Activated CD4-positive, alpha-beta T cell treated with anti-CD3 and anti-CD28 coated beads for 36 hours (primary cell): ENCODE measurements at regions not wholly inside any gene's neighbourhood (a gene's known extent, or its start where the extent isn't known, plus 50 kb on each side); places are given as distances from the start of the nearest gene placed in this dataset.

ENCODE experiments used
- ATAC-seq: fragments of 200-7000 bp; cut with Tn5 transposase; one replicate; pipeline ENCODE4 v1.10.0; 2021; ENCODE audit warnings: mild to moderate bottlenecking, moderate library complexity
- CTCF ChIA-PET: fragments of 350-600 bp; sonication (Branson Sonifier 250); formaldehyde crosslinking; loops from one replicate; lab custom pipeline; 2021; ENCODE audit warnings: antibody characterized with exemption; lab: Charles Lee
- POLR2A ChIA-PET: fragments of 350-600 bp; sonication (Branson Sonifier 250); formaldehyde crosslinking; loops from one replicate; lab custom pipeline; 2021; ENCODE audit warnings: antibody characterized with exemption, inconsistent platforms; lab: Charles Lee
- DNase-seq: peaks from one replicate; pipeline ENCODE4 v3.0.0-alpha.2; 2020
- H3K27ac Mint-ChIP-seq: one replicate; pipeline ENCODE4 v1.8.0; 2021; ENCODE audit warnings: mixed read lengths
- H3K27me3 Mint-ChIP-seq: one replicate; pipeline ENCODE4 v1.8.0; 2021; ENCODE audit warnings: mixed read lengths
- H3K36me3 Mint-ChIP-seq: one replicate; pipeline ENCODE4 v1.8.0; 2021; ENCODE audit warnings: low read depth, mixed read lengths
- H3K4me1 Mint-ChIP-seq: one replicate; pipeline ENCODE4 v1.8.0; 2021; ENCODE audit warnings: mixed read lengths
- H3K4me3 Mint-ChIP-seq: one replicate; pipeline ENCODE4 v1.8.0; 2021; ENCODE audit warnings: mild to moderate bottlenecking, moderate library complexity, mixed read lengths
- H3K9me3 Mint-ChIP-seq: one replicate; pipeline ENCODE4 v1.8.0; 2021; ENCODE audit warnings: low read depth, mixed read lengths
- intact Hi-C, 2 experiments: fragments of 100-400 bp; cut with DNase I in 1 of 2; cut with micrococcal nuclease in 1 of 2; formaldehyde crosslinking; loops; one replicate each; pipeline versions ENCODE4 v1.14.2 to v1.15.1; 2022 to 2024; cut with DNase I, micrococcal nuclease

- Mint-ChIP-seq H3K9me3 (no peaks in the 10 kb centered on the region), H3K36me3 (no peaks in the 10 kb centered on the region), H3K4me1 (no peaks in the 10 kb centered on the region), H3K4me3 (no peak overlapping the region), H3K27ac (no peak overlapping the region), H3K27me3 (peaks cover 28% of the 10 kb centered on the region)
- no peak for ATAC-seq
- intact Hi-C loops: no loop called here
- ChIA-PET POLR2A (no interaction called here), CTCF (no interaction called here)
- no peak for DNase-seq
Observed at GRCh38 chr11:134904103-134904790, 492.2 kb upstream of the B3GAT1 start.

DNA sequence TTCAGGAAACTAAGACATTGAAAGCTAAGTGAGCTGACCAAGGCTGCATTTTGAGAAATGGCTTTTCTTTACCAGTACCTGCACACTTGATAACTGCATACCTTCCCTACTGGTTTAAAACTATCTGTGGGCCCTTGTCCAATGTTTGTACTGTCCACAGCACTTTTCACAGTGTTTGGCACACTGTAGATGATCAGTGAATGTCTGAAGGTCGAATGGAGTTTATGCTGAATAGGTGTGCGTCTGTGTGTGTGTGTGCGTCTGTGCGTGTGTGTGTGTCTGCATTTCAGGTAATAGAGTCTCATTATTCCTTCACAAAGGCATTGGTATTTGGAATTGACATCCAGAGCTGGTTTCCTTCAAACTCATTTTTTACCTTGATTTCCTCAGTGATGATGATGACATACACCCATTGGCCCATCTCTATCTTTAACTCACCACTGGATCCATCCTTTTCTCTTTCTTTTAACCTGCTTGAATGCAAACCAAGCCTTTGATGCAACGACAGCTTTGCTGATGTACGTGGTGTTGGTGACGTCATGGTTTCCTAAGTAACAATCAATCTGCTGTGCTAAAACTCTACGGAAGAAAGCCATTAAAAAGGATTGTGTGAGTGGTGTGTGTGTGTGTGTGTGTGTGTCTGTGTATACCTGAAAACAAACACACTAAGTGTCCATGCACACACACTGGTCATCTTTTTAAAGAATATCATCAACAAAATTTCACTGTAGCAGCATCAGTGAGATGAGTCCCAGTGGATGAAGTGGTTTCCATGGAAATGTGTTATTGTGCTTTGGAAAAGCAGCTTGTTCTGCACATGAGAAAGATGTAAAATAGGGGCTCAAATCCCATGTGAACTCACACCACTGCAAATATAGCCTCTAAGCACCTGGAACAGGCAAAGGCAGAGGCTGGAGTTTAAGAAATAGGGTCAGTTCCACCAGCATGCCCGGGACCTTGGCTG lies 490.2 kb upstream of the B3GAT1 start:
- ChIA-PET CTCF (no interaction called here), POLR2A (interaction anchor here (0.7 kb wide), 1 partner anchor 98 kb away, joined by 7 read pairs; no protein-coding TSS in a partner anchor)
- peaks cover 38% of the 10 kb centered on the region for H3K27me3 Mint-ChIP-seq
- ATAC-seq: no peak
- no peak overlapping the region for H3K27ac Mint-ChIP-seq
- intact Hi-C loops: no loop called here
- no peaks in the 10 kb centered on the region for H3K4me1 Mint-ChIP-seq
- DNase-seq: no peak
- no peak overlapping the region for H3K4me3 Mint-ChIP-seq
- no peaks in the 10 kb centered on the region for H3K36me3 Mint-ChIP-seq
- no peaks in the 10 kb centered on the region for H3K9me3 Mint-ChIP-seq

DNA sequence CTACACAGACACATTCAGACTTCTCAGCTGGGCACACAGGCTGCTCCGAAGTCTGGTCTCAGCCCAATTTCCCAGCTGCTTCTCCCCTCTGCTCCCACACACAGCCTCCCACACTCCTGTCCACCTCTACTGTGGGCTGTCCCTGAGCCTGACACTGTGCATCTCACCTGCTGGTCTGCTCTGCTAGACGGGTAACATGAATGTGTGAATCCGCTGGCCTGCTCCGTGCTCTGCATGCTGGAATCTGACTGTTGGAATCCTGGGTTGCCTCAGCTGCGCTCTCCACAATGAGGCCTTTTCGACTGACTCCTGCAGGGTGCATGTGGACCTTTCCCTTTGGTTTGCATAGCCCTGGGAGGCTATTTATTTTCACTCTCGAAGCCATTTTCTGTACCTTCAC lies 489.5 kb upstream of the B3GAT1 start:
- no peak for ATAC-seq
- Mint-ChIP-seq H3K36me3 (no peaks in the 10 kb centered on the region), H3K4me3 (no peak overlapping the region), H3K27ac (no peak overlapping the region), H3K4me1 (no peaks in the 10 kb centered on the region), H3K9me3 (no peaks in the 10 kb centered on the region), H3K27me3 (peaks cover 37% of the 10 kb centered on the region)
- POLR2A ChIA-PET: no interaction called here
- intact Hi-C loops: no loop called here
- CTCF ChIA-PET: no interaction called here
- DNase-seq: no peak

- Mint-ChIP-seq H3K9me3 (no peaks in the 10 kb centered on the region), H3K4me3 (no peak overlapping the region), H3K4me1 (no peaks in the 10 kb centered on the region), H3K27me3 (peaks cover 13% of the 10 kb centered on the region), H3K36me3 (no peaks in the 10 kb centered on the region), H3K27ac (no peak overlapping the region)
- ChIA-PET POLR2A (no interaction called here), CTCF (no interaction called here)
- no peak for ATAC-seq
- DNase-seq: no peak
- intact Hi-C loops: no loop called here
Observed at GRCh38 chr11:134893810-134894685, 482.0 kb upstream of the B3GAT1 start.

GRCh38 chr11:134890446-134890845 lies 478.4 kb upstream of the B3GAT1 start:
- peaks cover 19% of the 10 kb centered on the region for H3K27me3 Mint-ChIP-seq
- CTCF ChIA-PET: no interaction called here
- H3K4me1 Mint-ChIP-seq: no peaks in the 10 kb centered on the region
- POLR2A ChIA-PET: no interaction called here
- intact Hi-C loops: no loop called here
- ATAC-seq (no peak), DNase-seq (no peak)
- no peaks in the 10 kb centered on the region for H3K9me3 Mint-ChIP-seq
- H3K4me3 Mint-ChIP-seq: no peak overlapping the region
- no peaks in the 10 kb centered on the region for H3K36me3 Mint-ChIP-seq
- no peak overlapping the region for H3K27ac Mint-ChIP-seq

DNA sequence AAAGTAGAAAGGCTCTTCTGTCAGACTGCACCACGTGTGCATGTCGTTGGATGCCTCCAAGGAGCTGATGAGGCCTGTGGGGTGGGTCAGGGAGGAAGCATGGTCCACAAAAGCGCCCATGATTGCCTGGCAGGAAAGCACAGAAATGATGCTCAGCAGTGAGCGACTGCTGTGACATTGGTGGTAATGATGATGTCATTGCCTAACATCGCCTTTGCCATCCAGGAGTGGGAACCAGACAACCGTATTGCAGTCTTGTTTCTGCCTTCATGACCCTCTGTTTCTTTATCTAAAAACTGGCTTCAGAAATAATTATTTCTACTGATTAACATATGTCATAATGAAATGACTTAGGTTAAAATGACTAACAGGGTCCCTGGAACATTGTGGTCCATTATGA lies 477.8 kb upstream of the B3GAT1 start:
- no peak overlapping the region for H3K4me3 Mint-ChIP-seq
- H3K4me1 Mint-ChIP-seq: no peaks in the 10 kb centered on the region
- DNase-seq (no peak), ATAC-seq (no peak)
- ChIA-PET CTCF (no interaction called here), POLR2A (no interaction called here)
- H3K36me3 Mint-ChIP-seq: no peaks in the 10 kb centered on the region
- intact Hi-C loops: no loop called here
- no peak overlapping the region for H3K27ac Mint-ChIP-seq
- H3K9me3 Mint-ChIP-seq: no peaks in the 10 kb centered on the region
- H3K27me3 Mint-ChIP-seq: peaks cover 20% of the 10 kb centered on the region

DNA sequence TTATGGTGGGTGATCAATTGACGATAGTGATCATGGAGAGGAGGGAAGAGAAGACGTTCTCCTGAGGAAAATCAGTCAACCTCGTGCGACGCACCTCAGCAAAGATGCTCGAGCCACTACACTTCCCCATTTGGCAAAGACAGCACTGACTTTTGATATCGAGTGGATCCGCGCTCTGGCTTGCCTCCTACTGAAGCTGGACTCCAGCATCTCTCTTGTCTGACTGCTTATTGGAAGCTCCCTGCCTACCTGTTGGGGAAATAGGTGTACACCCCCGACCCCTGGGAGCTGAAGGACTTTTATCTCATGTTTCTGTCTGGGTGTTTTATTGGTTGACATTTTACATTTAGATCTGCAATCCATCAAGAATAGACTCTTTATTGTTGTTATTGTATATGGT lies 476.8 kb upstream of the B3GAT1 start:
- ChIA-PET POLR2A (interaction anchor here (0.6 kb wide), 1 partner anchor 530 kb away, joined by 7 read pairs; no protein-coding TSS in a partner anchor), CTCF (no interaction called here)
- no peak for DNase-seq
- Mint-ChIP-seq H3K4me3 (no peak overlapping the region), H3K9me3 (no peaks in the 10 kb centered on the region), H3K4me1 (no peaks in the 10 kb centered on the region), H3K27ac (no peak overlapping the region), H3K36me3 (no peaks in the 10 kb centered on the region), H3K27me3 (peaks cover 20% of the 10 kb centered on the region)
- intact Hi-C loops: no loop called here
- ATAC-seq: no peak

- ChIA-PET CTCF (no interaction called here), POLR2A (no interaction called here)
- intact Hi-C loops: no loop called here
- no peaks in the 10 kb centered on the region for H3K9me3 Mint-ChIP-seq
- ATAC-seq (no peak), DNase-seq (no peak)
- H3K27me3 Mint-ChIP-seq: peaks cover 20% of the 10 kb centered on the region
- no peak overlapping the region for H3K27ac Mint-ChIP-seq
- H3K4me1 Mint-ChIP-seq: no peaks in the 10 kb centered on the region
- no peaks in the 10 kb centered on the region for H3K36me3 Mint-ChIP-seq
- no peak overlapping the region for H3K4me3 Mint-ChIP-seq
Observed at GRCh38 chr11:134887896-134888295, 475.9 kb upstream of the B3GAT1 start.

GRCh38 chr11:134883484-134883883 lies 471.4 kb upstream of the B3GAT1 start:
- Mint-ChIP-seq H3K9me3 (no peaks in the 10 kb centered on the region), H3K27me3 (peaks cover 17% of the 10 kb centered on the region), H3K27ac (no peak overlapping the region), H3K4me1 (no peaks in the 10 kb centered on the region), H3K36me3 (no peaks in the 10 kb centered on the region), H3K4me3 (no peak overlapping the region)
- intact Hi-C loops: loop anchor here in 1 of 2 experiments (2.0 kb wide), 1 partner anchor 67 kb away; no protein-coding TSS in a partner anchor
- DNase-seq (no peak), ATAC-seq (no peak)
- POLR2A ChIA-PET: no interaction called here
- CTCF ChIA-PET: interaction anchor here (1.3 kb wide), 1 partner anchor 15 kb away, joined by 4 read pairs; no protein-coding TSS in a partner anchor

DNA sequence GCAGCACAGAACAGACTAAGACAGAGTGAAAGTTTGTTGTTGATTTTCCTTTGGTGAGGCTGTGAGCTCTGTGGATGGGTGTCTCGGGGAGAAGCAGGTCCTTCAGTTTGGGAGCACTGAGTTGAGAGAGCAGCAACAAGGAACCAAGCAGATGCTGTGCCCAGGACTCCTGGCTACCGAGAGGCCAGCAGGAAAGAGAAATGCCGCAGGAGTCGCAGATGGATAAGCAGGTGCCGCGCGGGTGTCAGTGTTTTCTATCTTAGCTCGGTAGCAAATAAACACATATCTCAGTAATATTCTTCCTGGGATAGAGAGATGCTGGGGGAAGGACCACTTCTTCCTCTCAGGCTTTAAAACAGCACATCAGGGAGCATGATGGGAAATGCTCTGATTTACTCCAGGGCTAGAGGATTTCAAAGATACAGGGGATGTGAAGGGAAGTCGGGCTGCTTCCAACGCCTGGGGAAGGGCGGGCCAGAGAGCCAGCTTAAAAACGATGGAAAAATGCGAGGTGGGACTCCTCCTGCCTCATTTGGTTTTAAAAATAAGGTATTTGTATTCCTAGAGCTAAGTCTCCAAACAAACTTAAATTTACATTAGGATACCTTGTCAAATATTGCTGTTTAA lies 470.7 kb upstream of the B3GAT1 start:
- Mint-ChIP-seq H3K36me3 (no peaks in the 10 kb centered on the region), H3K4me3 (no peak overlapping the region), H3K27me3 (peaks cover 17% of the 10 kb centered on the region), H3K27ac (no peak overlapping the region), H3K9me3 (no peaks in the 10 kb centered on the region), H3K4me1 (no peaks in the 10 kb centered on the region)
- no peak for ATAC-seq
- ChIA-PET POLR2A (no interaction called here), CTCF (interaction anchor here (1.3 kb wide), 1 partner anchor 14 kb away, joined by 4 read pairs; no protein-coding TSS in a partner anchor)
- intact Hi-C loops: loop anchor here in 1 of 2 experiments (2.0 kb wide), 1 partner anchor 66 kb away; no protein-coding TSS in a partner anchor
- DNase-seq: no peak
